GM23338 (cell line): ENCODE measurements at regions not wholly inside any gene's neighbourhood (a gene's known extent, or its start where the extent isn't known, plus 50 kb on each side); places are given as distances from the start of the nearest gene placed in this dataset.

Experiments used
- ATAC-seq: fragments of 200-7000 bp; cut with Tn5 transposase; 3 replicates; pipeline ENCODE4 v1.9.1; 2020
- DNase-seq: peaks from one replicate; pipeline ENCODE4 v3.0.0-alpha.2; 2015; ENCODE audit warnings: low spot score
- H2AFZ ChIP-seq: fragments of 200-600 bp; sonication (generic); 2 replicates; pipeline ENCODE4 v1.8.0; 2016; ENCODE audit warnings: antibody characterized with exemption, mild to moderate bottlenecking, moderate library complexity
- H3F3A ChIP-seq: fragments of 200-600 bp; sonication (generic); replicated peaks from 2 replicates; pipeline ENCODE4 v1.8.0; 2017; ENCODE audit warnings: antibody characterized with exemption, mixed run types, low read depth
- H3K27ac ChIP-seq: fragments of 200-600 bp; sonication (generic); 2 replicates; pipeline ENCODE4 v1.6.1; 2016; ENCODE audit warnings: low read depth
- H3K27me3 ChIP-seq: fragments of 200-600 bp; sonication (generic); 2 replicates; pipeline ENCODE4 v1.8.0; 2016; ENCODE audit warnings: mild to moderate bottlenecking, mixed run types, moderate library complexity; ENCODE audit not compliant: insufficient read depth
- H3K36me3 ChIP-seq: fragments of 200-600 bp; sonication (generic); 2 replicates; pipeline ENCODE4 v1.8.0; 2016; ENCODE audit warnings: mild to moderate bottlenecking; ENCODE audit not compliant: insufficient read depth
- H3K4me1 ChIP-seq: fragments of 200-600 bp; sonication (generic); 2 replicates; pipeline ENCODE4 v1.8.0; 2016; ENCODE audit warnings: mild to moderate bottlenecking, moderate library complexity; ENCODE audit not compliant: insufficient read depth
- H3K4me2 ChIP-seq: fragments of 200-600 bp; sonication (generic); 2 replicates; pipeline ENCODE4 v1.7.1; 2017; ENCODE audit warnings: mixed run types
- H3K4me3 ChIP-seq: fragments of 200-600 bp; sonication (generic); 2 replicates; pipeline ENCODE4 v1.6.1; 2016; ENCODE audit warnings: mixed run types
- H3K79me2 ChIP-seq: fragments of 200-600 bp; sonication (generic); replicated peaks from 2 replicates; pipeline ENCODE4 v1.8.0; 2017; ENCODE audit warnings: mild to moderate bottlenecking; ENCODE audit not compliant: insufficient read depth
- H3K9me2 ChIP-seq: fragments of 200-600 bp; sonication (generic); 2 replicates; pipeline ENCODE4 v1.8.0; 2017; ENCODE audit not compliant: insufficient read depth
- H4K20me1 ChIP-seq: fragments of 200-600 bp; sonication (generic); replicated peaks from 2 replicates; pipeline ENCODE4 v1.8.0; 2017; ENCODE audit warnings: mild to moderate bottlenecking; ENCODE audit not compliant: insufficient read depth
- H3K27ac Mint-ChIP-seq: 2 replicates; pipeline ENCODE4 v1.8.0; 2020; ENCODE audit warnings: inconsistent platforms, mild to moderate bottlenecking, moderate library complexity, mixed read lengths
- H3K27me3 Mint-ChIP-seq: 3 replicates; pipeline ENCODE4 v1.8.0; 2022; ENCODE audit warnings: low read depth, mild to moderate bottlenecking, moderate library complexity, mixed read lengths, inconsistent platforms; ENCODE audit not compliant: insufficient read depth, poor library complexity
- H3K36me3 Mint-ChIP-seq: 3 replicates; pipeline ENCODE4 v1.8.0; 2021; ENCODE audit warnings: low read depth, mild to moderate bottlenecking, inconsistent platforms, moderate library complexity, mixed read lengths
- H3K4me1 Mint-ChIP-seq: 3 replicates; pipeline ENCODE4 v1.8.0; 2020; ENCODE audit warnings: mild to moderate bottlenecking, inconsistent platforms, mixed read lengths
- H3K4me3 Mint-ChIP-seq: 3 replicates; pipeline ENCODE4 v1.8.0; 2021; ENCODE audit warnings: moderate library complexity, mild to moderate bottlenecking, inconsistent platforms, mixed read lengths
- H3K9me3 Mint-ChIP-seq: 3 replicates; pipeline ENCODE4 v1.8.0; 2020; ENCODE audit warnings: moderate library complexity, mild to moderate bottlenecking, inconsistent platforms, mixed read lengths
- CREB1 ChIP-seq: fragments of 250-450 bp; sonication (Bioruptor Pico); IDR thresholded peaks from 2 replicates; pipeline ENCODE4 v1.5.0; 2020; ENCODE audit warnings: low read depth, mild to moderate bottlenecking, moderate library complexity
- EZH2 ChIP-seq: fragments of 200-600 bp; sonication (generic); IDR thresholded peaks from one replicate; pipeline ENCODE4 v1.8.0; 2017; ENCODE audit warnings: antibody characterized with exemption, mild to moderate bottlenecking, low read depth; ENCODE audit not compliant: unreplicated experiment
- EZH2phosphoT487 ChIP-seq: fragments of 200-600 bp; sonication (generic); IDR thresholded peaks from one replicate; pipeline ENCODE4 v1.8.1; 2018; ENCODE audit warnings: antibody characterized with exemption; ENCODE audit not compliant: unreplicated experiment
- JUNB ChIP-seq: IDR thresholded peaks from one replicate; pipeline ENCODE4 v1.6.1; 2016; ENCODE audit warnings: antibody characterized with exemption; ENCODE audit not compliant: unreplicated experiment
- NANOG ChIP-seq: IDR thresholded peaks from 2 replicates; pipeline ENCODE4 v1.6.1; 2016; ENCODE audit warnings: antibody characterized with exemption, borderline replicate concordance
- POLR2AphosphoS5 ChIP-seq: IDR thresholded peaks from 2 replicates; pipeline ENCODE4 v1.6.1; 2016; ENCODE audit warnings: antibody characterized with exemption, low read depth
- STAT1 ChIP-seq: IDR thresholded peaks from one replicate; pipeline ENCODE4 v1.6.1; 2016; ENCODE audit warnings: antibody characterized with exemption; ENCODE audit not compliant: unreplicated experiment
- ZNF331 ChIP-seq: fragments of 250-450 bp; sonication (Bioruptor Pico); IDR thresholded peaks from 2 replicates; pipeline ENCODE4 v1.5.0; 2020; ENCODE audit warnings: low read depth, mild to moderate bottlenecking, moderate library complexity
- TF ChIP-seq, protein P1 (sequence below): IDR thresholded peaks from 2 replicates; pipeline ENCODE4 v1.6.1; 2016; ENCODE audit warnings: antibody characterized with exemption
- TF ChIP-seq, protein P2 (sequence below): fragments of 250-450 bp; sonication (Bioruptor Pico); IDR thresholded peaks from 2 replicates; pipeline ENCODE4 v1.5.0; 2020; ENCODE audit warnings: mild to moderate bottlenecking, moderate library complexity
- TF ChIP-seq, protein P3 (sequence below): IDR thresholded peaks from one replicate; pipeline ENCODE4 v1.6.1; 2018; ENCODE audit warnings: antibody characterized with exemption; ENCODE audit not compliant: unreplicated experiment

DNA sequence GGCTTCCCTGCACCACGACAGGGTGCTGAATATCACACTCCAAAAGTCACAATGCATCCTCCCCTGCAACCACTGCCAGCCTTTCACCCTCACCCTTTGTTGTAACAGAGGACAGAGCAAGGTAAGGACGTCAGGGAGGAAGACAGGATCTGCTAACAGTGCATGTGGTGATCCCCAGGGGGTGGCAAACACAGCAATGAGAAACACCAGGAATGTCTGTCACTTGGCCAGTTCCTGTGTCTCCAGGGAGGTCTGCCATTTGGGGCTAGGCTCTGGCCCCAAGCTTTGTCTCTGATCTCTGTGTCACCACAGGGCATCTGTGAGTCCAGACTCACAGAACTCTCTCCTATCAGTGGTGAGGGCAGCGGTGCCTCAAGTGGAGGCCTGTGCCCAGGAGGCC lies 54.3 kb upstream of the SLC24A5 start:
- H3K27me3 Mint-ChIP-seq, result peaks cover 2% of the 10 kb centered on the region
- H4K20me1 ChIP-seq, result no peaks in the 10 kb centered on the region
- H3K9me3 Mint-ChIP-seq, result peaks cover 4% of the 10 kb centered on the region; the same call in 1 of the 3 replicates
- no peaks in the 10 kb centered on the region for H3F3A ChIP-seq
- no peak overlapping the region for H2AFZ ChIP-seq
- H3K36me3 ChIP-seq, result no peaks in the 10 kb centered on the region
- peaks cover 3% of the 10 kb centered on the region; the same call in 1 of the 3 replicates for H3K36me3 Mint-ChIP-seq
- no peak overlapping the region for H3K4me2 ChIP-seq
- H3K79me2 ChIP-seq, result no peaks in the 10 kb centered on the region
- TF ChIP-seq NANOG, result no peak
- TF ChIP-seq ZNF331, result no peak
- TF ChIP-seq, protein P1, sequence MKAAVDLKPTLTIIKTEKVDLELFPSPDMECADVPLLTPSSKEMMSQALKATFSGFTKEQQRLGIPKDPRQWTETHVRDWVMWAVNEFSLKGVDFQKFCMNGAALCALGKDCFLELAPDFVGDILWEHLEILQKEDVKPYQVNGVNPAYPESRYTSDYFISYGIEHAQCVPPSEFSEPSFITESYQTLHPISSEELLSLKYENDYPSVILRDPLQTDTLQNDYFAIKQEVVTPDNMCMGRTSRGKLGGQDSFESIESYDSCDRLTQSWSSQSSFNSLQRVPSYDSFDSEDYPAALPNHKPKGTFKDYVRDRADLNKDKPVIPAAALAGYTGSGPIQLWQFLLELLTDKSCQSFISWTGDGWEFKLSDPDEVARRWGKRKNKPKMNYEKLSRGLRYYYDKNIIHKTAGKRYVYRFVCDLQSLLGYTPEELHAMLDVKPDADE, result no peak
- TF ChIP-seq EZH2phosphoT487, result no peak
- TF ChIP-seq, protein P2, sequence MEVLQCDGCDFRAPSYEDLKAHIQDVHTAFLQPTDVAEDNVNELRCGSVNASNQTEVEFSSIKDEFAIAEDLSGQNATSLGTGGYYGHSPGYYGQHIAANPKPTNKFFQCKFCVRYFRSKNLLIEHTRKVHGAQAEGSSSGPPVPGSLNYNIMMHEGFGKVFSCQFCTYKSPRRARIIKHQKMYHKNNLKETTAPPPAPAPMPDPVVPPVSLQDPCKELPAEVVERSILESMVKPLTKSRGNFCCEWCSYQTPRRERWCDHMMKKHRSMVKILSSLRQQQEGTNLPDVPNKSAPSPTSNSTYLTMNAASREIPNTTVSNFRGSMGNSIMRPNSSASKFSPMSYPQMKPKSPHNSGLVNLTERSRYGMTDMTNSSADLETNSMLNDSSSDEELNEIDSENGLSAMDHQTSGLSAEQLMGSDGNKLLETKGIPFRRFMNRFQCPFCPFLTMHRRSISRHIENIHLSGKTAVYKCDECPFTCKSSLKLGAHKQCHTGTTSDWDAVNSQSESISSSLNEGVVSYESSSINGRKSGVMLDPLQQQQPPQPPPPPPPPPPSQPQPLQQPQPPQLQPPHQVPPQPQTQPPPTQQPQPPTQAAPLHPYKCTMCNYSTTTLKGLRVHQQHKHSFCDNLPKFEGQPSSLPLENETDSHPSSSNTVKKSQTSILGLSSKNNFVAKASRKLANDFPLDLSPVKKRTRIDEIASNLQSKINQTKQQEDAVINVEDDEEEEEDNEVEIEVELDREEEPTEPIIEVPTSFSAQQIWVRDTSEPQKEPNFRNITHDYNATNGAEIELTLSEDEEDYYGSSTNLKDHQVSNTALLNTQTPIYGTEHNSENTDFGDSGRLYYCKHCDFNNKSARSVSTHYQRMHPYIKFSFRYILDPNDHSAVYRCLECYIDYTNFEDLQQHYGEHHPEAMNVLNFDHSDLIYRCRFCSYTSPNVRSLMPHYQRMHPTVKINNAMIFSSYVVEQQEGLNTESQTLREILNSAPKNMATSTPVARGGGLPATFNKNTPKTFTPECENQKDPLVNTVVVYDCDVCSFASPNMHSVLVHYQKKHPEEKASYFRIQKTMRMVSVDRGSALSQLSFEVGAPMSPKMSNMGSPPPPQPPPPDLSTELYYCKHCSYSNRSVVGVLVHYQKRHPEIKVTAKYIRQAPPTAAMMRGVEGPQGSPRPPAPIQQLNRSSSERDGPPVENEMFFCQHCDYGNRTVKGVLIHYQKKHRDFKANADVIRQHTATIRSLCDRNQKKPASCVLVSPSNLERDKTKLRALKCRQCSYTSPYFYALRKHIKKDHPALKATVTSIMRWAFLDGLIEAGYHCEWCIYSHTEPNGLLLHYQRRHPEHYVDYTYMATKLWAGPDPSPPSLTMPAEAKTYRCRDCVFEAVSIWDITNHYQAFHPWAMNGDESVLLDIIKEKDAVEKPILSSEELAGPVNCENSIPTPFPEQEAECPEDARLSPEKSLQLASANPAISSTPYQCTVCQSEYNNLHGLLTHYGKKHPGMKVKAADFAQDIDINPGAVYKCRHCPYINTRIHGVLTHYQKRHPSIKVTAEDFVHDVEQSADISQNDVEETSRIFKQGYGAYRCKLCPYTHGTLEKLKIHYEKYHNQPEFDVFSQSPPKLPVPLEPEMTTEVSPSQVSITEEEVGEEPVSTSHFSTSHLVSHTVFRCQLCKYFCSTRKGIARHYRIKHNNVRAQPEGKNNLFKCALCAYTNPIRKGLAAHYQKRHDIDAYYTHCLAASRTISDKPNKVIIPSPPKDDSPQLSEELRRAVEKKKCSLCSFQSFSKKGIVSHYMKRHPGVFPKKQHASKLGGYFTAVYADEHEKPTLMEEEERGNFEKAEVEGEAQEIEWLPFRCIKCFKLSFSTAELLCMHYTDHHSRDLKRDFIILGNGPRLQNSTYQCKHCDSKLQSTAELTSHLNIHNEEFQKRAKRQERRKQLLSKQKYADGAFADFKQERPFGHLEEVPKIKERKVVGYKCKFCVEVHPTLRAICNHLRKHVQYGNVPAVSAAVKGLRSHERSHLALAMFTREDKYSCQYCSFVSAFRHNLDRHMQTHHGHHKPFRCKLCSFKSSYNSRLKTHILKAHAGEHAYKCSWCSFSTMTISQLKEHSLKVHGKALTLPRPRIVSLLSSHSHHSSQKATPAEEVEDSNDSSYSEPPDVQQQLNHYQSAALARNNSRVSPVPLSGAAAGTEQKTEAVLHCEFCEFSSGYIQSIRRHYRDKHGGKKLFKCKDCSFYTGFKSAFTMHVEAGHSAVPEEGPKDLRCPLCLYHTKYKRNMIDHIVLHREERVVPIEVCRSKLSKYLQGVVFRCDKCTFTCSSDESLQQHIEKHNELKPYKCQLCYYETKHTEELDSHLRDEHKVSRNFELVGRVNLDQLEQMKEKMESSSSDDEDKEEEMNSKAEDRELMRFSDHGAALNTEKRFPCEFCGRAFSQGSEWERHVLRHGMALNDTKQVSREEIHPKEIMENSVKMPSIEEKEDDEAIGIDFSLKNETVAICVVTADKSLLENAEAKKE (CRISPR knock-in tag), result no peak
- TF ChIP-seq, protein P3, sequence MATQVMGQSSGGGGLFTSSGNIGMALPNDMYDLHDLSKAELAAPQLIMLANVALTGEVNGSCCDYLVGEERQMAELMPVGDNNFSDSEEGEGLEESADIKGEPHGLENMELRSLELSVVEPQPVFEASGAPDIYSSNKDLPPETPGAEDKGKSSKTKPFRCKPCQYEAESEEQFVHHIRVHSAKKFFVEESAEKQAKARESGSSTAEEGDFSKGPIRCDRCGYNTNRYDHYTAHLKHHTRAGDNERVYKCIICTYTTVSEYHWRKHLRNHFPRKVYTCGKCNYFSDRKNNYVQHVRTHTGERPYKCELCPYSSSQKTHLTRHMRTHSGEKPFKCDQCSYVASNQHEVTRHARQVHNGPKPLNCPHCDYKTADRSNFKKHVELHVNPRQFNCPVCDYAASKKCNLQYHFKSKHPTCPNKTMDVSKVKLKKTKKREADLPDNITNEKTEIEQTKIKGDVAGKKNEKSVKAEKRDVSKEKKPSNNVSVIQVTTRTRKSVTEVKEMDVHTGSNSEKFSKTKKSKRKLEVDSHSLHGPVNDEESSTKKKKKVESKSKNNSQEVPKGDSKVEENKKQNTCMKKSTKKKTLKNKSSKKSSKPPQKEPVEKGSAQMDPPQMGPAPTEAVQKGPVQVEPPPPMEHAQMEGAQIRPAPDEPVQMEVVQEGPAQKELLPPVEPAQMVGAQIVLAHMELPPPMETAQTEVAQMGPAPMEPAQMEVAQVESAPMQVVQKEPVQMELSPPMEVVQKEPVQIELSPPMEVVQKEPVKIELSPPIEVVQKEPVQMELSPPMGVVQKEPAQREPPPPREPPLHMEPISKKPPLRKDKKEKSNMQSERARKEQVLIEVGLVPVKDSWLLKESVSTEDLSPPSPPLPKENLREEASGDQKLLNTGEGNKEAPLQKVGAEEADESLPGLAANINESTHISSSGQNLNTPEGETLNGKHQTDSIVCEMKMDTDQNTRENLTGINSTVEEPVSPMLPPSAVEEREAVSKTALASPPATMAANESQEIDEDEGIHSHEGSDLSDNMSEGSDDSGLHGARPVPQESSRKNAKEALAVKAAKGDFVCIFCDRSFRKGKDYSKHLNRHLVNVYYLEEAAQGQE, result no peak
- TF ChIP-seq STAT1, result no peak
- TF ChIP-seq JUNB, result no peak
- no peak for TF ChIP-seq EZH2
- TF ChIP-seq CREB1 (CRISPR knock-in tag), result no peak
- TF ChIP-seq POLR2AphosphoS5, result no peak
- no peak for DNase-seq
- no peaks in the 10 kb centered on the region for H3K27me3 ChIP-seq
- H3K27ac ChIP-seq, result no peak overlapping the region
- no peak for ATAC-seq
- no peak overlapping the region for H3K4me3 Mint-ChIP-seq
- no peak overlapping the region for H3K27ac Mint-ChIP-seq
- peaks cover 23% of the 10 kb centered on the region; the same call in 1 of the 2 replicates for H3K9me2 ChIP-seq
- peaks cover 6% of the 10 kb centered on the region; the same call in 1 of the 3 replicates for H3K4me1 Mint-ChIP-seq
- 0 out of 2 replicates have a peak, but pooled peaks cover 5% of the 10 kb centered on the region for H3K4me1 ChIP-seq
- H3K4me3 ChIP-seq, result no peak overlapping the region
